ENCODE measurements at regions not wholly inside any gene's neighbourhood (a gene's known extent, or its start where the extent isn't known, plus 50 kb on each side); places are given as distances from the start of the nearest gene placed in this dataset.

- no peak overlapping the region for H3K4me3 ChIP-seq (ENCODE audit: low read depth, low read length)
- no peak for TF ChIP-seq CTCF (IDR thresholded peaks at IDR 0.05; ENCODE audit: insufficient read depth, low read length, missing control alignments)
- CTCF ChIA-PET: no interaction called here
- DNase-seq (ENCODE audit: low read depth, low spot score): no peak
- POLR2A ChIA-PET: no interaction called here
These were observed 284.0 kb upstream of the DEPDC1 start for GRCh38 chr1:68780919-68781318.

DNA sequence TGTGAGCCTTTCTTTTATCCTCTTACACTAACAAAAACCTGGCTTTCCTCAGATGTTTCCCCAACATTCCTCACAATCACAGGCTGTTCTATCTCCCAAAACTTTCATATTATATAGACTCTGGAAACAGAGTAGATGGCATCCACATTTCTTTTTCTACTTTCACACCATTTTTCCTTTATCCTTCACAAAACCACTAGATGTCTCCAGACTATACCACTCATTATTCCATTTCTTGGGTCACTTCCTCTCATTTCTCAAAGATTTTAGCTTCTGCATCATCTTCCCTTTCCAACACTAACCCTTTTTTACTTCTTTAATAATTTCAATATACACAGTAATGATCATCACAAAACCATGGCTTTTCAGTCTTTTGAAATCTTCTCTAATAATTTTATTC lies 286.0 kb upstream of the DEPDC1 start:
- ChIA-PET CTCF (no interaction called here), POLR2A (no interaction called here)
- no peak for DNase-seq (ENCODE audit: low read depth, low spot score)
- no peak overlapping the region for H3K4me3 ChIP-seq (ENCODE audit: low read depth, low read length)
- no peak for TF ChIP-seq CTCF (IDR thresholded peaks at IDR 0.05; ENCODE audit: insufficient read depth, low read length, missing control alignments)

DNA sequence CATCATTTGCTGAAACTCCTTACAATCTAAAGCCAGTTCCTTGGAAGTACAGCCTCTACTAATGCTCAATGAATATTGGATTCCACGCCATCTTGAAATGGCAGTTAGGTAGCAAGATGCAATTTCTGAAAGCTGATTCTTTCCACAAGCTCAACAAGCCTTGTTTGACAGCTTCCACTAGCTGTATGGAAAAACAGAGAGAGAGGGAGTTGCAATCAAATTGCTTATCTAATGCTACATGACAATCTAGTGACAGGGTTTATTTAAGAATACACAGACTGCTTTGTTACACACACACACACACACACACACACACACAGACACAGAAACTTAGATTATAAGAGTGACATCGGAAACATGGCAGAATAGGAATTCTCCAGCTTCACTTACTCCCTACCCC lies 288.4 kb upstream of the DEPDC1 start:
- DNase-seq (ENCODE audit: low read depth, low spot score): no peak
- no peak overlapping the region for H3K4me3 ChIP-seq (ENCODE audit: low read depth, low read length)
- no peak for TF ChIP-seq CTCF (IDR thresholded peaks at IDR 0.05; ENCODE audit: insufficient read depth, low read length, missing control alignments)
- ChIA-PET CTCF (no interaction called here), POLR2A (no interaction called here)

DNA sequence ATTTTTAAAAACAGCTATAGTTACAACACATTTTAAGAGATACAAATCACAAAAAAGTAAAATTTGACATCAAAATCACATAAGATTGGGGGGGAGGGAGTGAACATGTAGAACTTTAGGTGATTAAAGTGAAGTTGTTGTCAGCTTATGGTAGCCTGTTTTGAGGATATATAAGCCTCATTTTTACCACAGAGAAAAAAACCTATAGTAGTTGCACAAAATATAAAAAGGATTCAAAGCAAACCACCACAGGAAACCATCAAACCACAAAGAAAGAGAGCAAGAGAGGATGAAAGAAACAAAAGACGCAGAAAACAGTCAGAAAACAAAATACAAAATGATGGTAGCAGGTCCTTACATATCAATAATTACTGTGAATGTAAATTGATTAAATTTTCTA lies 291.9 kb upstream of the DEPDC1 start:
- ChIA-PET POLR2A (no interaction called here), CTCF (no interaction called here)
- H3K4me3 ChIP-seq (ENCODE audit: low read depth, low read length): no peak overlapping the region
- DNase-seq (ENCODE audit: low read depth, low spot score): no peak
- no peak for TF ChIP-seq CTCF (IDR thresholded peaks at IDR 0.05; ENCODE audit: insufficient read depth, low read length, missing control alignments)

GRCh38 chr1:68791800-68792199 lies 294.9 kb upstream of the DEPDC1 start:
- no peak for TF ChIP-seq CTCF (IDR thresholded peaks at IDR 0.05; ENCODE audit: insufficient read depth, low read length, missing control alignments)
- DNase-seq (ENCODE audit: low read depth, low spot score): no peak
- POLR2A ChIA-PET: no interaction called here
- H3K4me3 ChIP-seq (ENCODE audit: low read depth, low read length): no peak overlapping the region
- CTCF ChIA-PET: no interaction called here

- no peak for TF ChIP-seq CTCF (IDR thresholded peaks at IDR 0.05; ENCODE audit: insufficient read depth, low read length, missing control alignments)
- POLR2A ChIA-PET: no interaction called here
- no peak overlapping the region for H3K4me3 ChIP-seq (ENCODE audit: low read depth, low read length)
- DNase-seq (ENCODE audit: low read depth, low spot score): no peak
- CTCF ChIA-PET: no interaction called here
These were observed 299.1 kb upstream of the DEPDC1 start for GRCh38 chr1:68795956-68796355.
